Body of pancreas (tissue), 4 donors: ENCODE measurements at regions not wholly inside any gene's neighbourhood (a gene's known extent, or its start where the extent isn't known, plus 50 kb on each side); places are given as distances from the start of the nearest gene placed in this dataset.

Experiments used
- CTCF ChIP-seq, 7 experiments: fragments of 450-650 bp in 4 of 7; fragments of 200-600 bp in 3 of 7; sonication (generic) in 3 of 7; IDR thresholded peaks; one replicate each; pipeline ENCODE4 v1.5.1; 2016 to 2019; ENCODE audit warnings: antibody characterized with exemption in 7 of 7
- POLR2A ChIP-seq, 3 donors: fragments of 450-650 bp; IDR thresholded peaks; one replicate each; pipeline ENCODE4 v1.6.1; 2016; ENCODE audit warnings: antibody characterized with exemption in 3 of 3, mild to moderate bottlenecking in 2 of 3

GRCh38 chr3:81913886-81914663 lies 152.6 kb upstream of the GBE1 start:
- no peak for TF ChIP-seq CTCF (IDR thresholded peaks at IDR 0.05)
- TF ChIP-seq POLR2A (IDR thresholded peaks at IDR 0.05), result no peak
